H9 (cell line): ENCODE measurements at regions not wholly inside any gene's neighbourhood (a gene's known extent, or its start where the extent isn't known, plus 50 kb on each side); places are given as distances from the start of the nearest gene placed in this dataset.

ENCODE experiments used
- DNase-seq: peaks from one replicate; pipeline ENCODE4 v3.0.0-alpha.2; 2017
- H2AFZ ChIP-seq: one replicate; pipeline ENCODE4 v1.6.1; 2013; ENCODE audit warnings: mild to moderate bottlenecking, low read length, control low read depth, moderate library complexity
- H2AK5ac ChIP-seq: 2 replicates; pipeline ENCODE4 v1.6.1; 2013; ENCODE audit warnings: low read length, control low read depth, mixed read lengths; ENCODE audit not compliant: insufficient read length
- H2BK120ac ChIP-seq: one replicate; pipeline ENCODE4 v1.6.1; 2013; ENCODE audit warnings: low read depth, mild to moderate bottlenecking, low read length, control low read depth, inconsistent platforms; ENCODE audit not compliant: poor library complexity, severe bottlenecking
- H2BK12ac ChIP-seq: 2 replicates; pipeline ENCODE4 v1.6.1; 2013; ENCODE audit warnings: low read length, control low read depth, mixed read lengths, low read depth; ENCODE audit not compliant: insufficient read length
- H2BK15ac ChIP-seq: 2 replicates; pipeline ENCODE4 v1.6.1; 2013; ENCODE audit warnings: low read depth, low read length, control low read depth
- H2BK20ac ChIP-seq: one replicate; pipeline ENCODE4 v1.6.1; 2013; ENCODE audit warnings: low read depth, mild to moderate bottlenecking, low read length, control low read depth, inconsistent platforms; ENCODE audit not compliant: poor library complexity, severe bottlenecking
- H2BK5ac ChIP-seq: 2 replicates; pipeline ENCODE4 v1.6.1; 2013; ENCODE audit warnings: low read length, control low read depth, mixed read lengths; ENCODE audit not compliant: insufficient read length
- H3K14ac ChIP-seq: 2 replicates; pipeline ENCODE4 v1.6.1; 2013; ENCODE audit warnings: low read length, control low read depth; ENCODE audit not compliant: insufficient read depth
- H3K18ac ChIP-seq: 2 replicates; pipeline ENCODE4 v1.6.1; 2013; ENCODE audit warnings: low read depth, mild to moderate bottlenecking, mixed read lengths, low read length, control low read depth; ENCODE audit not compliant: insufficient read length
- H3K23ac ChIP-seq: 2 replicates; pipeline ENCODE4 v1.6.1; 2013; ENCODE audit warnings: low read length, control low read depth, mixed read lengths, low read depth; ENCODE audit not compliant: insufficient read length
- H3K23me2 ChIP-seq: 2 replicates; pipeline ENCODE4 v1.6.1; 2013; ENCODE audit warnings: low read depth, mild to moderate bottlenecking, mixed read lengths, low read length, control low read depth; ENCODE audit not compliant: insufficient read length, poor library complexity, severe bottlenecking
- H3K27ac ChIP-seq: 2 replicates; pipeline ENCODE4 v1.5.1; 2013; ENCODE audit warnings: low read length, control low read depth, mixed read lengths, low read depth; ENCODE audit not compliant: insufficient read length
- H3K27me3 ChIP-seq: 2 replicates; pipeline ENCODE4 v1.6.1; 2013; ENCODE audit warnings: low read length, control low read depth, inconsistent platforms; ENCODE audit not compliant: insufficient read depth
- H3K4ac ChIP-seq: 2 replicates; pipeline ENCODE4 v1.6.1; 2013; ENCODE audit warnings: low read depth, mild to moderate bottlenecking, control low read depth, inconsistent platforms, low read length, moderate library complexity
- H3K4me1 ChIP-seq: 2 replicates; pipeline ENCODE4 v1.6.1; 2013; ENCODE audit warnings: low read length, control low read depth, inconsistent platforms; ENCODE audit not compliant: insufficient read depth
- H3K4me2 ChIP-seq: 2 replicates; pipeline ENCODE4 v1.6.1; 2013; ENCODE audit warnings: low read length, control low read depth, mixed read lengths; ENCODE audit not compliant: insufficient read length, insufficient read depth
- H3K56ac ChIP-seq: 2 replicates; pipeline ENCODE4 v1.6.1; 2013; ENCODE audit warnings: low read depth, mild to moderate bottlenecking, mixed read lengths, low read length, control low read depth; ENCODE audit not compliant: insufficient read length
- H3K79me1 ChIP-seq: 2 replicates; pipeline ENCODE4 v1.6.1; 2013; ENCODE audit warnings: low read depth, mild to moderate bottlenecking, moderate library complexity, low read length, control low read depth, inconsistent platforms; ENCODE audit not compliant: insufficient read depth, poor library complexity, severe bottlenecking
- H3K79me2 ChIP-seq: 2 replicates; pipeline ENCODE4 v1.6.1; 2013; ENCODE audit warnings: low read length, control low read depth, inconsistent platforms; ENCODE audit not compliant: insufficient read depth
- H3K9ac ChIP-seq: 2 replicates; pipeline ENCODE4 v1.6.1; 2013; ENCODE audit warnings: low read length, control low read depth, mixed read lengths; ENCODE audit not compliant: insufficient read length; ENCODE audit errors: extremely low read depth
- H3K9me3 ChIP-seq: one replicate; pipeline ENCODE4 v1.6.1; 2013; ENCODE audit warnings: low read depth, low read length, inconsistent platforms; ENCODE audit not compliant: control insufficient read depth
- H3T11ph ChIP-seq: one replicate; pipeline ENCODE4 v1.6.1; 2013; ENCODE audit warnings: mild to moderate bottlenecking, low read length, control low read depth, inconsistent platforms
- H4K20me1 ChIP-seq: one replicate; pipeline ENCODE4 v1.6.1; 2013; ENCODE audit not compliant: control insufficient read depth, insufficient read length, insufficient read depth
- H4K5ac ChIP-seq: 2 replicates; pipeline ENCODE4 v1.6.1; 2013; ENCODE audit warnings: low read depth, mild to moderate bottlenecking, mixed read lengths, low read length, control low read depth; ENCODE audit not compliant: insufficient read length
- H4K8ac ChIP-seq: replicated peaks from 2 replicates; pipeline ENCODE4 v1.6.1; 2013; ENCODE audit warnings: low read length, control low read depth, mixed read lengths, low read depth; ENCODE audit not compliant: insufficient read length
- H4K91ac ChIP-seq: 2 replicates; pipeline ENCODE4 v1.6.1; 2013; ENCODE audit warnings: low read depth, mild to moderate bottlenecking, moderate library complexity, mixed read lengths, low read length, control low read depth; ENCODE audit not compliant: insufficient read length
- H3K27ac Mint-ChIP-seq, 3 experiments: 2 replicates in 2 of 3; 3 replicates in 1 of 3; pipeline ENCODE4 v1.8.0; 2020 to 2021; ENCODE audit warnings: mixed read lengths in 3 of 3, mild to moderate bottlenecking in 1 of 3, moderate library complexity in 1 of 3
- H3K27me3 Mint-ChIP-seq: 2 replicates; pipeline ENCODE4 v1.8.0; 2021; ENCODE audit warnings: low read depth, mild to moderate bottlenecking, moderate library complexity, mixed read lengths
- H3K36me3 Mint-ChIP-seq, 3 experiments: 2 replicates in 2 of 3; 3 replicates in 1 of 3; pipeline ENCODE4 v1.8.0; 2020 to 2021; ENCODE audit warnings: low read depth in 3 of 3, mixed read lengths in 3 of 3; ENCODE audit not compliant: insufficient read depth in 1 of 3
- H3K4me1 Mint-ChIP-seq, 2 experiments: 2 replicates each; pipeline ENCODE4 v1.8.0; 2020; ENCODE audit warnings: mixed read lengths in 2 of 2
- H3K4me3 Mint-ChIP-seq, 2 experiments: 2 replicates in 1 of 2; 3 replicates in 1 of 2; pipeline ENCODE4 v1.8.0; 2020 to 2021; ENCODE audit warnings: mild to moderate bottlenecking in 2 of 2, mixed read lengths in 2 of 2, moderate library complexity in 1 of 2
- H3K9me3 Mint-ChIP-seq, 2 experiments: 2 replicates in 1 of 2; 3 replicates in 1 of 2; pipeline ENCODE4 v1.8.0; 2020; ENCODE audit warnings: mild to moderate bottlenecking in 2 of 2, mixed read lengths in 2 of 2, moderate library complexity in 1 of 2
- WGBS: extraction: QIAGEN DNeasy Blood & Tissue Kit; methylation state at CpG from one replicate; pipeline ENCODE4 v1.1.7; 2013; ENCODE audit warnings: missing lambda C conversion rate, low lambda C conversion rate, mixed read lengths; ENCODE audit not compliant: insufficient read length; ENCODE audit errors: extremely low coverage; 5-methylcytosine and 5-hydroxymethylcytosine counted together
- TF ChIP-seq, protein P1 (sequence below): fragments of 200-600 bp; sonication (generic); conservative IDR thresholded peaks from 3 replicates; pipeline ENCODE4 v1.8.0; 2021; ENCODE audit warnings: antibody characterized with exemption, mild to moderate bottlenecking

DNA sequence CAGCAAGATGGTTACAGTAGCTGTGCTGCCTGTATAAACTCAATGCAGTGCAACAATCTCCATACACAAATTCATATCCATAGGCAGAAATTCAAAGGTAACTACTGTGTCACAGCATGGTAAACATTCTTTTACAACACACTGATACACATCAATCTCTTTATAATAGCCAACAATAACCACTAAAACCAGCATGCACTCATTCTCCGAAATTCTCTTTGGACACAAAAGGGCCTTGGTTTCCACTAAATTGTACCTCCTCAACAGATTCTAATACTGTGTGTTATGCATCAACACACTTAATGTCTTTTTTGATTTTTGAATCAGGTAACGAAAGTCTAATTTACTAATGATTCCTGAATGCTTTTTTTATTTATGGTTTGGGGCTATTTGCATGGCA lies 1323.7 kb downstream of the GRIK2 start:
- H3K4me1 ChIP-seq, result no peaks in the 10 kb centered on the region

More for the DNA sequence above, 1323.7 kb downstream of the GRIK2 start:
- no peak overlapping the region for H3K23ac ChIP-seq
- no peak overlapping the region for H3K4ac ChIP-seq
- H2BK5ac ChIP-seq, result no peak overlapping the region
- H3K23me2 ChIP-seq, result no peaks in the 10 kb centered on the region
- H3K27me3 ChIP-seq, result no peaks in the 10 kb centered on the region
- no peak overlapping the region for H3K9ac ChIP-seq
- no peaks in the 10 kb centered on the region for H4K20me1 ChIP-seq
- H3K4me1 Mint-ChIP-seq, result peaks cover 4 to 7% of the 10 kb centered on the region in 2 experiments; a peak in 3 of 4 replicates
- no peak overlapping the region for H2BK120ac ChIP-seq
- H2BK20ac ChIP-seq, result no peak overlapping the region
- no peaks in the 10 kb centered on the region for H3K79me2 ChIP-seq
- H3K36me3 Mint-ChIP-seq, result no peaks in the 10 kb centered on the region
- H4K8ac ChIP-seq, result no peak overlapping the region
- no peak overlapping the region for H3K56ac ChIP-seq
- H3K4me3 Mint-ChIP-seq, result no peak overlapping the region
- no peak overlapping the region for H2AFZ ChIP-seq
- no peak overlapping the region for H2BK15ac ChIP-seq
- no peak overlapping the region for H3K18ac ChIP-seq
- TF ChIP-seq, protein P1, sequence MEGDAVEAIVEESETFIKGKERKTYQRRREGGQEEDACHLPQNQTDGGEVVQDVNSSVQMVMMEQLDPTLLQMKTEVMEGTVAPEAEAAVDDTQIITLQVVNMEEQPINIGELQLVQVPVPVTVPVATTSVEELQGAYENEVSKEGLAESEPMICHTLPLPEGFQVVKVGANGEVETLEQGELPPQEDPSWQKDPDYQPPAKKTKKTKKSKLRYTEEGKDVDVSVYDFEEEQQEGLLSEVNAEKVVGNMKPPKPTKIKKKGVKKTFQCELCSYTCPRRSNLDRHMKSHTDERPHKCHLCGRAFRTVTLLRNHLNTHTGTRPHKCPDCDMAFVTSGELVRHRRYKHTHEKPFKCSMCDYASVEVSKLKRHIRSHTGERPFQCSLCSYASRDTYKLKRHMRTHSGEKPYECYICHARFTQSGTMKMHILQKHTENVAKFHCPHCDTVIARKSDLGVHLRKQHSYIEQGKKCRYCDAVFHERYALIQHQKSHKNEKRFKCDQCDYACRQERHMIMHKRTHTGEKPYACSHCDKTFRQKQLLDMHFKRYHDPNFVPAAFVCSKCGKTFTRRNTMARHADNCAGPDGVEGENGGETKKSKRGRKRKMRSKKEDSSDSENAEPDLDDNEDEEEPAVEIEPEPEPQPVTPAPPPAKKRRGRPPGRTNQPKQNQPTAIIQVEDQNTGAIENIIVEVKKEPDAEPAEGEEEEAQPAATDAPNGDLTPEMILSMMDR, result no peak
- DNase-seq, result no peak
- WGBS, result no CpG with 5 or more reads among the region's 2 CpGs
- no peaks in the 10 kb centered on the region; the same call in 1 of the 2 replicates for H3K27me3 Mint-ChIP-seq
- H3K4me2 ChIP-seq, result no peak overlapping the region
- no peak overlapping the region for H4K91ac ChIP-seq
- no peaks in the 10 kb centered on the region for H3K9me3 ChIP-seq
- H3K27ac Mint-ChIP-seq, result no peak overlapping the region
- H3K79me1 ChIP-seq, result no peaks in the 10 kb centered on the region
- H3K27ac ChIP-seq, result no peak overlapping the region
- H3T11ph ChIP-seq, result no peak overlapping the region
- H4K5ac ChIP-seq, result no peak overlapping the region
- no peaks in the 10 kb centered on the region; a peak in 1 of 5 replicates for H3K9me3 Mint-ChIP-seq
- no peak overlapping the region for H2BK12ac ChIP-seq
- H3K14ac ChIP-seq, result no peak overlapping the region
- H2AK5ac ChIP-seq, result no peak overlapping the region
